IMR-90 (cell line): ENCODE measurements at regions not wholly inside any gene's neighbourhood (a gene's known extent, or its start where the extent isn't known, plus 50 kb on each side); places are given as distances from the start of the nearest gene placed in this dataset.

Source experiments
- ATAC-seq: fragments of 200-7000 bp; cut with Tn5 transposase; 2 replicates; pipeline ENCODE4 v1.9.1; 2020; ENCODE audit warnings: low read depth, mild to moderate bottlenecking, moderate library complexity
- BruUV-seq: library from RNA; stranded (reverse); fragments of 400-500 nt; replicated peaks from 2 replicates; lab custom pipeline; 2021; lab: Mats Ljungman, UMichigan
- CTCF ChIA-PET: fragments of 300-600 bp; formaldehyde crosslinking; extraction: SDS; loops from one replicate; lab custom pipeline; 2021; ENCODE audit warnings: antibody characterized with exemption; lab: Yijun Ruan, JAX
- POLR2A ChIA-PET: fragments of 300-600 bp; sonication (Branson Sonifier 250); formaldehyde crosslinking; loops from one replicate; lab custom pipeline; 2022; ENCODE audit warnings: antibody characterized with exemption; ENCODE audit not compliant: unreplicated experiment; lab: Charles Lee
- DNase-seq: peaks from one replicate; pipeline ENCODE4 v3.0.0; 2013
- H2AFZ ChIP-seq: replicated peaks from 2 replicates; pipeline ENCODE3; 2013; ENCODE audit warnings: low read length, mild to moderate bottlenecking; ENCODE audit not compliant: poor library complexity
- H2AK5ac ChIP-seq: 2 replicates; pipeline ENCODE4 v1.6.1; 2013; ENCODE audit warnings: low read depth, low read length, inconsistent platforms
- H2AK9ac ChIP-seq: replicated peaks from 2 replicates; pipeline ENCODE3; 2013; ENCODE audit warnings: mild to moderate bottlenecking, low read depth, low read length, moderate library complexity; ENCODE audit not compliant: poor library complexity
- H2BK120ac ChIP-seq: 2 replicates; pipeline ENCODE4 v1.6.1; 2013; ENCODE audit warnings: low read depth, low read length, inconsistent platforms
- H2BK15ac ChIP-seq: 3 replicates; pipeline ENCODE4 v1.6.1; 2013; ENCODE audit warnings: low read depth, low read length, inconsistent platforms
- H2BK20ac ChIP-seq: 2 replicates; pipeline ENCODE4 v1.6.1; 2013; ENCODE audit warnings: low read depth, mild to moderate bottlenecking, inconsistent platforms, low read length, moderate library complexity
- H2BK5ac ChIP-seq: 2 replicates; pipeline ENCODE4 v1.6.1; 2013; ENCODE audit warnings: mild to moderate bottlenecking, low read depth, low read length, inconsistent platforms; ENCODE audit not compliant: poor library complexity, severe bottlenecking
- H3K14ac ChIP-seq: replicated peaks from 2 replicates; pipeline ENCODE4 v1.6.1; 2013; ENCODE audit warnings: low read depth, low read length, inconsistent platforms
- H3K18ac ChIP-seq: 2 replicates; pipeline ENCODE4 v1.6.1; 2013; ENCODE audit warnings: low read depth, low read length, control low read depth
- H3K23ac ChIP-seq: 2 replicates; pipeline ENCODE4 v1.6.1; 2013; ENCODE audit warnings: low read depth, low read length, inconsistent platforms
- H3K27ac ChIP-seq: 2 replicates; pipeline ENCODE4 v1.5.1; 2013; ENCODE audit warnings: mild to moderate bottlenecking, control low read depth, low read length; ENCODE audit not compliant: insufficient read depth
- H3K27me3 ChIP-seq: 2 replicates; pipeline ENCODE4 v1.6.1; 2013; ENCODE audit warnings: low read length; ENCODE audit not compliant: control insufficient read depth, insufficient read depth
- H3K36me3 ChIP-seq: 2 replicates; pipeline ENCODE4 v1.6.1; 2013; ENCODE audit warnings: low read length, mixed read lengths; ENCODE audit not compliant: control insufficient read depth, insufficient read depth
- H3K4ac ChIP-seq: 2 replicates; pipeline ENCODE4 v1.6.1; 2013; ENCODE audit warnings: low read depth, low read length, inconsistent platforms
- H3K4me1 ChIP-seq: 2 replicates; pipeline ENCODE4 v1.6.1; 2013; ENCODE audit warnings: low read length, mixed read lengths; ENCODE audit not compliant: control insufficient read depth, insufficient read depth
- H3K4me2 ChIP-seq: 2 replicates; pipeline ENCODE4 v1.6.1; 2013; ENCODE audit warnings: low read depth, mild to moderate bottlenecking, control low read depth, low read length, moderate library complexity
- H3K4me3 ChIP-seq: 2 replicates; pipeline ENCODE4 v1.5.1; 2013; ENCODE audit warnings: low read depth, mild to moderate bottlenecking, control low read depth, low read length, moderate library complexity; ENCODE audit not compliant: insufficient read depth
- H3K56ac ChIP-seq: 2 replicates; pipeline ENCODE4 v1.6.1; 2013; ENCODE audit warnings: low read length, inconsistent platforms; ENCODE audit not compliant: insufficient read depth; ENCODE audit errors: extremely low read depth
- H3K79me1 ChIP-seq, 2 experiments: 2 replicates each; pipeline ENCODE4 v1.6.1; 2013; ENCODE audit warnings: low read length in 2 of 2, inconsistent platforms in 1 of 2, low read depth in 1 of 2
- H3K9ac ChIP-seq: 2 replicates; pipeline ENCODE4 v1.6.1; 2013; ENCODE audit warnings: low read depth, low read length, control low read depth
- H3K9me1 ChIP-seq: 2 replicates; pipeline ENCODE4 v1.6.1; 2013; ENCODE audit warnings: low read length, inconsistent platforms; ENCODE audit not compliant: insufficient read depth
- H3K9me3 ChIP-seq: 2 replicates; pipeline ENCODE4 v1.6.1; 2013; ENCODE audit warnings: low read length; ENCODE audit not compliant: control insufficient read depth, insufficient read depth
- H4K20me1 ChIP-seq: 2 replicates; pipeline ENCODE4 v1.6.1; 2013; ENCODE audit warnings: low read length, inconsistent platforms; ENCODE audit not compliant: insufficient read depth
- H4K5ac ChIP-seq: 2 replicates; pipeline ENCODE4 v1.6.1; 2013; ENCODE audit warnings: mild to moderate bottlenecking, low read depth, low read length, control low read depth
- H4K8ac ChIP-seq, 2 experiments: 2 replicates each; pipeline ENCODE4 v1.6.1; 2013; ENCODE audit warnings: low read depth in 2 of 2, low read length in 2 of 2, control low read depth in 1 of 2, inconsistent platforms in 1 of 2
- H4K91ac ChIP-seq: 2 replicates; pipeline ENCODE4 v1.6.1; 2013; ENCODE audit warnings: low read depth, low read length, inconsistent platforms; ENCODE audit not compliant: insufficient read depth
- BHLHE40 ChIP-seq: fragments of 150-350 bp; IDR thresholded peaks from 2 replicates; pipeline ENCODE4 v1.6.1; 2016; ENCODE audit warnings: mild to moderate bottlenecking, low read depth, low read length
- CEBPB ChIP-seq: IDR thresholded peaks from 2 replicates; pipeline ENCODE4 v1.6.1; 2012; ENCODE audit warnings: low read depth, low read length, improper control_type of control experiment
- CHD1 ChIP-seq: IDR thresholded peaks from 2 replicates; pipeline ENCODE4 v1.6.1; 2012; ENCODE audit warnings: low read depth, low read length, improper control_type of control experiment
- ELK1 ChIP-seq: fragments of 150-350 bp; IDR thresholded peaks from 2 replicates; pipeline ENCODE4 v1.6.1; 2016; ENCODE audit warnings: low read depth, mild to moderate bottlenecking, low read length, moderate library complexity, borderline replicate concordance
- MXI1 ChIP-seq: IDR thresholded peaks from 2 replicates; pipeline ENCODE4 v1.6.1; 2012; ENCODE audit warnings: low read depth, mild to moderate bottlenecking, low read length, moderate library complexity, borderline replicate concordance
- POLR2A ChIP-seq: IDR thresholded peaks from 2 replicates; pipeline ENCODE4 v1.6.1; 2012; ENCODE audit warnings: mild to moderate bottlenecking, low read depth, low read length
- RCOR1 ChIP-seq: IDR thresholded peaks from 2 replicates; pipeline ENCODE4 v1.6.1; 2012; ENCODE audit warnings: mild to moderate bottlenecking, low read length, improper control_type of control experiment; ENCODE audit not compliant: insufficient replicate concordance
- RFX5 ChIP-seq: IDR thresholded peaks from 2 replicates; pipeline ENCODE4 v1.8.0; 2012; ENCODE audit warnings: low read depth, mild to moderate bottlenecking, low read length, moderate library complexity
- SMC3 ChIP-seq: fragments of 150-350 bp; IDR thresholded peaks from 2 replicates; pipeline ENCODE4 v1.6.1; 2016; ENCODE audit warnings: low read depth, mild to moderate bottlenecking, antibody characterized with exemption, low read length, moderate library complexity
- WGBS, 2 experiments: methylation state at CpG; one replicate each; pipeline versions ENCODE4 v1.1.5 to v1.1.7; 2013; ENCODE audit warnings: missing lambda C conversion rate in 2 of 2; ENCODE audit not compliant: insufficient read length in 1 of 2; ENCODE audit errors: extremely low coverage in 2 of 2; 5-methylcytosine and 5-hydroxymethylcytosine counted together
- dilution Hi-C: fragments of 300-500 bp; cut with HindIII; formaldehyde crosslinking; loops from one replicate; pipeline ENCODE4 v1.14.3; 2018; ENCODE audit warnings: low sequenced_read_pairs; ENCODE audit not compliant: unreplicated experiment
- in situ Hi-C: fragments of 300-500 bp; cut with MboI; formaldehyde crosslinking; loops from 3 replicates; pipeline ENCODE4 v1.14.3; 2019; ENCODE audit warnings: low sequenced_read_pairs, inconsistent platforms, mixed read lengths
- intact Hi-C: fragments of 100-400 bp; cut with micrococcal nuclease; formaldehyde crosslinking; loops from 2 replicates; pipeline ENCODE4 v1.10.0; 2022

DNA sequence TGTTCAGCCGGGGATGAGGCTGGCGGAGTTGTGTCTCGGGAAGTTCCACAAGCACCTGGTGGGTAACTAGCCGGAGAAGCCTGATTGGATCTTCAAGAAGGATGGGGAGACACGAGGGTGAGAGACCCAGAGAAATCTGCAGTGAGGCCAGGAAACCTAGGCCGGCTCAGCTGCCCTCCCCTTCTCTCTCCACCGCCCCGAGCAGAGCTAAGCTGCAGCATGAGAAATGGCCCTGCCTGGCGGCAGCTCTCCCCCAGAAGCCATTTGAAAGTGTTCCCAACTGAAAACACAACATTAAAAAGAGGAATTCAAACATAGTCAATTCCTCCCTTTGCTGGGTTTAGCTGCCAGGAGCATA lies 77.8 kb upstream of the SHISAL1 start:
- H3K79me1 ChIP-seq, result no peaks in the 10 kb centered on the region
- H2BK120ac ChIP-seq, result no peak overlapping the region
- dilution Hi-C loops (no loop called here), intact Hi-C loops (no loop called here), in situ Hi-C loops (no loop called here)
- 0 out of 2 replicates have a peak, but pooled peaks cover 3% of the 10 kb centered on the region for H3K9me1 ChIP-seq
- no peak overlapping the region for H3K4me3 ChIP-seq
- 80% methylated on average over 3 of the region's 9 CpGs; no CpG with 5 or more reads in 1 of the 2 experiments for WGBS, 2 experiments
- H4K20me1 ChIP-seq, result no peaks in the 10 kb centered on the region
- H3K9ac ChIP-seq, result no peak overlapping the region
- no peak overlapping the region for H3K4me2 ChIP-seq
- no peak overlapping the region for H3K14ac ChIP-seq
- no peak overlapping the region for H3K18ac ChIP-seq
- H3K9me3 ChIP-seq, result no peaks in the 10 kb centered on the region
- POLR2A ChIA-PET, result no interaction called here
- no peaks in the 10 kb centered on the region; the same call in 1 of the 2 replicates for H3K4me1 ChIP-seq
- CTCF ChIA-PET, result no interaction called here
- no peak overlapping the region for H2BK15ac ChIP-seq
- no peak overlapping the region for H2BK20ac ChIP-seq
- H2AFZ ChIP-seq, result no peak overlapping the region
- no peak overlapping the region for H3K56ac ChIP-seq
- no peak overlapping the region for H4K91ac ChIP-seq
- no peak overlapping the region for H3K27ac ChIP-seq
- ATAC-seq (no peak), DNase-seq (no peak)
- H2AK5ac ChIP-seq, result no peak overlapping the region
- no TSS peak for BruUV-seq
- H2BK5ac ChIP-seq, result no peak overlapping the region
- no peak overlapping the region for H4K5ac ChIP-seq
- H3K23ac ChIP-seq, result no peak overlapping the region
- no peak overlapping the region for H3K4ac ChIP-seq
- H4K8ac ChIP-seq, result no peak overlapping the region
- H2AK9ac ChIP-seq, result no peak overlapping the region
- no peak for TF ChIP-seq BHLHE40
- TF ChIP-seq POLR2A, result no peak
- TF ChIP-seq CEBPB, result no peak
- no peak for TF ChIP-seq ELK1
- no peak for TF ChIP-seq CHD1
- TF ChIP-seq MXI1, result no peak
- TF ChIP-seq RFX5, result no peak
- TF ChIP-seq RCOR1, result no peak
- TF ChIP-seq SMC3, result no peak
- H3K36me3 ChIP-seq, result no peaks in the 10 kb centered on the region
- H3K27me3 ChIP-seq, result peaks cover 20% of the 10 kb centered on the region
